ENCODE measurements at regions not wholly inside any gene's neighbourhood (a gene's known extent, or its start where the extent isn't known, plus 50 kb on each side); places are given as distances from the start of the nearest gene placed in this dataset.

- no peak for DNase-seq
Measured at GRCh38 chr3:40827942-40828688, 303.4 kb downstream of the ZNF621 start.

- no peak for DNase-seq
Measured at GRCh38 chr3:40828741-40829415, 304.1 kb downstream of the ZNF621 start.

GRCh38 chr3:40829876-40830275 is 305.1 kb downstream of the ZNF621 start:
- no peak for DNase-seq

GRCh38 chr3:40837300-40837699 is 312.5 kb downstream of the ZNF621 start:
- no peak for DNase-seq

- no peak for DNase-seq
Measured at GRCh38 chr3:40841131-40841530, 316.4 kb downstream of the ZNF621 start.

- no peak for DNase-seq
Measured at GRCh38 chr3:40841570-40842109, 316.9 kb downstream of the ZNF621 start.

GRCh38 chr3:40842714-40843113 is 318.0 kb downstream of the ZNF621 start:
- DNase-seq = no peak

GRCh38 chr3:40843208-40843624 is 318.5 kb downstream of the ZNF621 start:
- no peak for DNase-seq

GRCh38 chr3:40843851-40844548 is 319.2 kb downstream of the ZNF621 start:
- DNase-seq = no peak

GRCh38 chr3:40844896-40845295 is 320.1 kb downstream of the ZNF621 start:
- DNase-seq = no peak

GRCh38 chr3:40845447-40845846 is 320.7 kb downstream of the ZNF621 start:
- no peak for DNase-seq

GRCh38 chr3:40845916-40846315 is 321.2 kb downstream of the ZNF621 start:
- DNase-seq = no peak

- DNase-seq = no peak
Measured at GRCh38 chr3:40846451-40846850, 321.7 kb downstream of the ZNF621 start.

GRCh38 chr3:40847551-40847992 is 322.8 kb downstream of the ZNF621 start:
- DNase-seq = no peak

- no peak for DNase-seq
Measured at GRCh38 chr3:40848421-40848820, 323.7 kb downstream of the ZNF621 start.

GRCh38 chr3:40850861-40851260 is 326.1 kb downstream of the ZNF621 start:
- DNase-seq = no peak

GRCh38 chr3:40851836-40852235 is 327.1 kb downstream of the ZNF621 start:
- DNase-seq = no peak

- DNase-seq = no peak
Measured at GRCh38 chr3:40852712-40853111, 328.0 kb downstream of the ZNF621 start.

- DNase-seq = no peak
Measured at GRCh38 chr3:40853474-40853873, 328.7 kb downstream of the ZNF621 start.

- DNase-seq = no peak
Measured at GRCh38 chr3:40855871-40856270, 331.1 kb downstream of the ZNF621 start.

GRCh38 chr3:40858364-40859115 is 333.8 kb downstream of the ZNF621 start:
- DNase-seq = no peak

GRCh38 chr3:40862946-40863345 is 336.4 kb upstream of the CTNNB1 start:
- DNase-seq = no peak
